ENCODE measurements at regions not wholly inside any gene's neighbourhood (a gene's known extent, or its start where the extent isn't known, plus 50 kb on each side); places are given as distances from the start of the nearest gene placed in this dataset.

- no peak for FAIRE-seq
Observed at GRCh38 chr4:14864365-14865030, 137.8 kb upstream of the CPEB2 start.

- FAIRE-seq = no peak
Observed at GRCh38 chr4:14865031-14865366, 137.3 kb upstream of the CPEB2 start.

- FAIRE-seq = no peak
Observed at GRCh38 chr4:14865804-14866203, 136.5 kb upstream of the CPEB2 start.

GRCh38 chr4:14867847-14868246, 134.4 kb upstream of the CPEB2 start:
- no peak for FAIRE-seq

- FAIRE-seq = no peak
Observed at GRCh38 chr4:14868426-14869395, 133.6 kb upstream of the CPEB2 start.

GRCh38 chr4:14871676-14872430, 130.4 kb upstream of the CPEB2 start:
- FAIRE-seq = no peak

GRCh38 chr4:14874990-14875389, 127.3 kb upstream of the CPEB2 start:
- no peak for FAIRE-seq

GRCh38 chr4:14877246-14878225, 124.7 kb upstream of the CPEB2 start:
- no peak for FAIRE-seq

- FAIRE-seq = no peak
Observed at GRCh38 chr4:14878681-14879080, 123.6 kb upstream of the CPEB2 start.

- FAIRE-seq = no peak
Observed at GRCh38 chr4:14879683-14880082, 122.6 kb upstream of the CPEB2 start.

GRCh38 chr4:14880805-14881204, 121.5 kb upstream of the CPEB2 start:
- FAIRE-seq = no peak

GRCh38 chr4:14883166-14883565, 119.1 kb upstream of the CPEB2 start:
- FAIRE-seq = no peak

GRCh38 chr4:14883661-14884060, 118.6 kb upstream of the CPEB2 start:
- FAIRE-seq = no peak

GRCh38 chr4:14887842-14888433, 114.3 kb upstream of the CPEB2 start:
- no peak for FAIRE-seq

- FAIRE-seq = no peak
Observed at GRCh38 chr4:14888790-14889572, 113.3 kb upstream of the CPEB2 start.

- no peak for FAIRE-seq
Observed at GRCh38 chr4:14892563-14892962, 109.7 kb upstream of the CPEB2 start.

GRCh38 chr4:14893713-14894112, 108.6 kb upstream of the CPEB2 start:
- FAIRE-seq = no peak

- FAIRE-seq = no peak
Observed at GRCh38 chr4:14894392-14895292, 107.6 kb upstream of the CPEB2 start.

GRCh38 chr4:14896656-14897175, 105.6 kb upstream of the CPEB2 start:
- FAIRE-seq = no peak

GRCh38 chr4:14897217-14897616, 105.1 kb upstream of the CPEB2 start:
- FAIRE-seq = no peak

Measured in colon (tissue), 2 donors.